CD14-positive monocyte (primary cell): ENCODE measurements at regions not wholly inside any gene's neighbourhood (a gene's known extent, or its start where the extent isn't known, plus 50 kb on each side); places are given as distances from the start of the nearest gene placed in this dataset.
"Not testable (repeated sequence)": the region's sequence is repeated elsewhere in the genome, so short reads cannot be mapped to it uniquely, and the experiment has no call there.

Experiments used
- DNase-seq, 3 donors: peaks; one replicate each; pipeline ENCODE4 v3.0.0-alpha.2; 2011 to 2022
- H2AFZ ChIP-seq: 2 replicates; pipeline ENCODE4 v1.6.0; 2012; ENCODE audit warnings: mild to moderate bottlenecking, low read depth, low read length, inconsistent platforms; ENCODE audit not compliant: insufficient read depth, poor library complexity, severe bottlenecking
- H3K27ac ChIP-seq, 2 donors: 1 replicate in 1 of 2; 2 replicates in 1 of 2; pipeline ENCODE4 v1.5.1; 2012 to 2013; ENCODE audit warnings: low read length in 2 of 2, control low read depth in 1 of 2, inconsistent platforms in 1 of 2, low read depth in 1 of 2, mild to moderate bottlenecking in 1 of 2
- H3K27me3 ChIP-seq, 2 donors: one replicate each; pipeline versions ENCODE4 v1.6.0 to v1.6.1; 2011 to 2013; ENCODE audit warnings: low read length in 2 of 2; ENCODE audit not compliant: control insufficient read depth in 2 of 2, insufficient read depth in 2 of 2
- H3K36me3 ChIP-seq, 2 donors: replicated peaks in 1 of 2; 1 replicate in 1 of 2; 2 replicates in 1 of 2; pipeline versions ENCODE4 v1.5.1 to v1.6.1; 2012 to 2013; ENCODE audit warnings: low read length in 2 of 2, control low read depth in 1 of 2, inconsistent platforms in 1 of 2, mild to moderate bottlenecking in 1 of 2; ENCODE audit not compliant: insufficient read depth in 2 of 2, control insufficient read depth in 1 of 2
- H3K4me1 ChIP-seq, 2 donors: 1 replicate in 1 of 2; 2 replicates in 1 of 2; pipeline versions ENCODE4 v1.5.1 to v1.6.1; 2012 to 2013; ENCODE audit warnings: low read length in 2 of 2, control low read depth in 1 of 2, inconsistent platforms in 1 of 2, mild to moderate bottlenecking in 1 of 2, moderate library complexity in 1 of 2; ENCODE audit not compliant: insufficient read depth in 2 of 2, control insufficient read depth in 1 of 2
- H3K4me2 ChIP-seq: replicated peaks from 2 replicates; pipeline ENCODE3; 2012; ENCODE audit warnings: low read length, moderate library complexity, mild to moderate bottlenecking; ENCODE audit not compliant: poor library complexity, severe bottlenecking; ENCODE audit errors: extremely low read depth
- H3K4me3 ChIP-seq, 3 experiments: fragments of 200-600 bp in 1 of 3; sonication (generic) in 1 of 3; replicated peaks in 1 of 3; 1 replicate in 2 of 3; 2 replicates in 1 of 3; pipeline ENCODE4 v1.5.1; 2011 to 2013; ENCODE audit warnings: low read length in 3 of 3, mild to moderate bottlenecking in 3 of 3, control low read depth in 2 of 3, low read depth in 2 of 3, inconsistent platforms in 1 of 3, moderate library complexity in 1 of 3
- H3K79me2 ChIP-seq: 2 replicates; pipeline ENCODE4 v1.6.0; 2012; ENCODE audit warnings: mild to moderate bottlenecking, control low read depth, inconsistent platforms, low read length, moderate library complexity; ENCODE audit not compliant: insufficient read depth
- H3K9ac ChIP-seq: 2 replicates; pipeline ENCODE4 v1.6.0; 2017; ENCODE audit warnings: low read length, mild to moderate bottlenecking; ENCODE audit not compliant: insufficient read depth, poor library complexity, severe bottlenecking
- H3K9me3 ChIP-seq, 2 donors: replicated peaks in 1 of 2; 1 replicate in 1 of 2; 2 replicates in 1 of 2; pipeline versions ENCODE4 v1.5.1 to v1.6.1; 2012 to 2013; ENCODE audit warnings: low read length in 2 of 2, control low read depth in 1 of 2; ENCODE audit not compliant: control insufficient read depth in 1 of 2, insufficient read depth in 1 of 2
- H4K20me1 ChIP-seq: 2 replicates; pipeline ENCODE4 v1.6.0; 2012; ENCODE audit warnings: mild to moderate bottlenecking, low read length, control low read depth, moderate library complexity; ENCODE audit not compliant: insufficient read depth
- H3K27ac Mint-ChIP-seq, 7 donors: one replicate each; pipeline ENCODE4 v1.8.0; 2020; ENCODE audit warnings: mild to moderate bottlenecking in 7 of 7, mixed read lengths in 7 of 7, moderate library complexity in 6 of 7, inconsistent platforms in 2 of 7
- H3K27me3 Mint-ChIP-seq, 3 donors: one replicate each; pipeline ENCODE4 v1.8.0; 2021 to 2022; ENCODE audit warnings: low read depth in 3 of 3, mild to moderate bottlenecking in 3 of 3, mixed read lengths in 3 of 3, moderate library complexity in 3 of 3, inconsistent platforms in 1 of 3
- H3K36me3 Mint-ChIP-seq, 2 donors: one replicate each; pipeline ENCODE4 v1.8.0; 2020; ENCODE audit warnings: mixed read lengths in 2 of 2, inconsistent platforms in 1 of 2, mild to moderate bottlenecking in 1 of 2
- H3K4me1 Mint-ChIP-seq: one replicate; pipeline ENCODE4 v1.8.0; 2020; ENCODE audit warnings: mild to moderate bottlenecking, mixed read lengths
- H3K4me3 Mint-ChIP-seq, 2 donors: one replicate each; pipeline ENCODE4 v1.8.0; 2020; ENCODE audit warnings: mild to moderate bottlenecking in 2 of 2, mixed read lengths in 2 of 2, moderate library complexity in 1 of 2
- H3K9me3 Mint-ChIP-seq, 7 donors: one replicate each; pipeline ENCODE4 v1.8.0; 2020 to 2022; ENCODE audit warnings: mixed read lengths in 7 of 7, mild to moderate bottlenecking in 6 of 7, moderate library complexity in 6 of 7, inconsistent platforms in 2 of 7
- WGBS: methylation state at CpG from one replicate; pipeline ENCODE4 v1.1.5; 2013; ENCODE audit warnings: missing lambda C conversion rate; ENCODE audit not compliant: insufficient coverage; 5-methylcytosine and 5-hydroxymethylcytosine counted together
- intact Hi-C, 2 donors: fragments of 100-400 bp; cut with micrococcal nuclease; formaldehyde crosslinking; loops; one replicate each; pipeline versions ENCODE4 v1.15.0 to v1.15.1; 2023
- TF ChIP-seq, protein P1 (sequence below): fragments of 200-600 bp; IDR thresholded peaks from one replicate; pipeline ENCODE4 v1.8.0; 2022; ENCODE audit warnings: antibody characterized with exemption, mild to moderate bottlenecking

DNA sequence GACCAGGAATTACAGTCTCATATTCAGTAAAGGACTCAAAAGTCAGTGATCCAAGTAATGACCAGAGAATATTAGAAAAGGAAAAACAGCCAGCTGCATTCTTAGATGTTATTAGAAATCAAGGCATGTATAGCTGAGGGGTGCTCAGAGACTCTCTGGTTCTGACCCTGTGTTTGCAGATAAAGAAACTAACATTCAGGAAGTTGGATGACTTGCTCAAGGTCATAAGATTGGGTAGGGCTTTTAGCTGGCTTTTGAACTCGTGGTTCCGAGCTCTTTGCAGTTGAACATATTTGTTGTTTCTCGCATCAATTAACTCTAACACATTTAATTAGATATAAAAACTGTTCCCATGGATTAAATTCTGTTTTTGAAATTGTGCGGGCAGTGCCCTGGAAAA is 62.5 kb upstream of the ENPP6 start:
- H3K27me3 ChIP-seq = no peaks in the 10 kb centered on the region
- no peaks in the 10 kb centered on the region for H4K20me1 ChIP-seq
- Mint-ChIP-seq H3K4me3 (no peak overlapping the region), H3K27ac (peak overlapping the region in 6 of 7 donors; percentile 17 to 77 (median 55)), H3K9me3 (peaks cover 10 to 20% (median 16%) of the 10 kb centered on the region in 7 donors), H3K4me1 (peaks cover 27% of the 10 kb centered on the region), H3K36me3 (peaks cover 0 to 4% of the 10 kb centered on the region in 2 donors), H3K27me3 (no peaks in the 10 kb centered on the region)
- no peaks in the 10 kb centered on the region for H3K79me2 ChIP-seq
- intact Hi-C loops = no loop called here
- H3K36me3 ChIP-seq = no peaks in the 10 kb centered on the region
- H3K9me3 ChIP-seq = peaks cover 11 to 13% of the 10 kb centered on the region in 2 donors
- no peak overlapping the region for H3K4me3 ChIP-seq
- H3K4me1 ChIP-seq = peaks cover 16 to 17% of the 10 kb centered on the region in 2 donors
- peak overlapping the region in 1 of 2 donors; percentile 54 for H3K27ac ChIP-seq
- H3K9ac ChIP-seq = no peak overlapping the region
- peak in 2 of 3 donors; percentile 44 to 50 for DNase-seq
- TF ChIP-seq, protein P1, sequence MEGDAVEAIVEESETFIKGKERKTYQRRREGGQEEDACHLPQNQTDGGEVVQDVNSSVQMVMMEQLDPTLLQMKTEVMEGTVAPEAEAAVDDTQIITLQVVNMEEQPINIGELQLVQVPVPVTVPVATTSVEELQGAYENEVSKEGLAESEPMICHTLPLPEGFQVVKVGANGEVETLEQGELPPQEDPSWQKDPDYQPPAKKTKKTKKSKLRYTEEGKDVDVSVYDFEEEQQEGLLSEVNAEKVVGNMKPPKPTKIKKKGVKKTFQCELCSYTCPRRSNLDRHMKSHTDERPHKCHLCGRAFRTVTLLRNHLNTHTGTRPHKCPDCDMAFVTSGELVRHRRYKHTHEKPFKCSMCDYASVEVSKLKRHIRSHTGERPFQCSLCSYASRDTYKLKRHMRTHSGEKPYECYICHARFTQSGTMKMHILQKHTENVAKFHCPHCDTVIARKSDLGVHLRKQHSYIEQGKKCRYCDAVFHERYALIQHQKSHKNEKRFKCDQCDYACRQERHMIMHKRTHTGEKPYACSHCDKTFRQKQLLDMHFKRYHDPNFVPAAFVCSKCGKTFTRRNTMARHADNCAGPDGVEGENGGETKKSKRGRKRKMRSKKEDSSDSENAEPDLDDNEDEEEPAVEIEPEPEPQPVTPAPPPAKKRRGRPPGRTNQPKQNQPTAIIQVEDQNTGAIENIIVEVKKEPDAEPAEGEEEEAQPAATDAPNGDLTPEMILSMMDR = no peak
- WGBS = no CpG with 5 or more reads among the region's 4 CpGs
- no peak overlapping the region for H2AFZ ChIP-seq
- H3K4me2 ChIP-seq = peak overlapping the region; percentile 10

- peaks cover 10 to 20% (median 16%) of the 10 kb centered on the region in 7 donors for H3K9me3 Mint-ChIP-seq
- WGBS = 89% methylated on average over 3 of the region's 7 CpGs
Measured at GRCh38 chr4:184279496-184280061, 61.9 kb upstream of the ENPP6 start.

GRCh38 chr4:184277769-184278168 is 60.1 kb upstream of the ENPP6 start:
- Histone ChIP-seq H3K4me1 (peaks cover 16 to 17% of the 10 kb centered on the region in 2 donors), H3K9me3 (peaks cover 11 to 13% of the 10 kb centered on the region in 2 donors)
- H3K4me3 Mint-ChIP-seq, H3K4me3 ChIP-seq, H3K9ac ChIP-seq, H4K20me1 ChIP-seq, H3K36me3 Mint-ChIP-seq, H3K27ac Mint-ChIP-seq, H3K36me3 ChIP-seq, H3K4me2 ChIP-seq, H3K79me2 ChIP-seq, H2AFZ ChIP-seq, DNase-seq, H3K27ac ChIP-seq, H3K27me3 Mint-ChIP-seq, H3K27me3 ChIP-seq: not testable (repeated sequence)
- Mint-ChIP-seq H3K9me3 (peaks cover 10 to 20% (median 16%) of the 10 kb centered on the region in 7 donors), H3K4me1 (peaks cover 27% of the 10 kb centered on the region)
- intact Hi-C loops = loop anchor here in 1 of 2 donors (10.0 kb wide), 1 partner anchor 67 kb away; no protein-coding TSS in a partner anchor

More at GRCh38 chr4:184279496-184280061, 61.9 kb upstream of the ENPP6 start:
- Histone ChIP-seq H3K4me1 (peaks cover 16 to 17% of the 10 kb centered on the region in 2 donors), H3K9me3 (peaks cover 11 to 13% of the 10 kb centered on the region in 2 donors), H3K9ac (no peak overlapping the region), H4K20me1 (no peaks in the 10 kb centered on the region), H3K79me2 (no peaks in the 10 kb centered on the region), H3K4me3 (no peak overlapping the region), H3K27me3 (no peaks in the 10 kb centered on the region), H3K27ac (peak overlapping the region in 1 of 2 donors; percentile 54), H3K36me3 (no peaks in the 10 kb centered on the region), H3K4me2 (no peak overlapping the region), H2AFZ (no peak overlapping the region)
- Mint-ChIP-seq H3K27me3 (no peaks in the 10 kb centered on the region), H3K4me3 (no peak overlapping the region), H3K36me3 (peaks cover 0 to 4% of the 10 kb centered on the region in 2 donors), H3K27ac (peak overlapping the region in 5 of 7 donors; percentile 14 to 57 (median 22)), H3K4me1 (peaks cover 27% of the 10 kb centered on the region)
- TF ChIP-seq, protein P1 = no peak
- intact Hi-C loops = loop anchor here in 1 of 2 donors (10.0 kb wide), 1 partner anchor 65 kb away; no protein-coding TSS in a partner anchor
- no peak for DNase-seq
